ENCODE measurements at regions not wholly inside any gene's neighbourhood (a gene's known extent, or its start where the extent isn't known, plus 50 kb on each side); places are given as distances from the start of the nearest gene placed in this dataset.

DNA sequence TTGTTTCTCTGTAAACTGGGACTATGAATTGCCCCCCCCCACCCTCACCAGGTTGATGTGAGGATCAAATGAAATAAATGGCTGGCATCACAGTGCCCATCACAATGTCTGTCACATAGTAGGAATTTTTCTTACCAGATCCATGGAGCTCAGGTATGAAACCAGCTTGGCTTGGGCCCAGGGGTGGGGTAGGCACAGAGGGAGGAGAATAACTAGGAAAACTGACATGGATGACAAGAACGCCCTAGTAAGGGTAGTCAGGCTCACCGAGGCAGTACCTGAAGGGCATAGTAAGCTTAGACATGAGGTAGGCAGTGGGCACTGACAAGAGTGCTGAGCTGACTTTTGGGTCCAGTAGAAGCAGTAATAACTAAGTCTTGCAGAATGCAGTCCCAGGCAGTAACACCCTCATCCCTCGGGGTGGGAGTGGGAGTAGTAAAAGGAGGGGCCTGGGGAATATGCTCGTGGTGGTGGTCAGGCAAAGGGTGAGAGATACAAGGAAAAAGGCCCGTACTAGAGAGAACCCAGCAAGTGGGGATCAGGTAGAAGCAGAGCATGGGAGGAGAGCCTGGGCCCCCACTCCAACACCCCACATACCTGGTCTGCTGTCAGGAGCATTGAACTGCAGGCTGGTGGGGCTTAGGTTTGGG lies 155.9 kb upstream of the PJA1 start:
- DNase-seq: no peak
- no peak overlapping the region for H3K27ac ChIP-seq
- POLR2A ChIA-PET (ENCODE audit: unreplicated experiment): no interaction called here
- TF ChIP-seq EZH2 (IDR thresholded peaks at IDR 0.05; ENCODE audit: low read depth) (no peak), CTCF (conservative IDR thresholded peaks at IDR 0.05) (no peak)
- H3K9me3 ChIP-seq (ENCODE audit: insufficient read depth, low read depth): no peaks in the 10 kb centered on the region
- no peaks in the 10 kb centered on the region for H3K79me2 ChIP-seq (ENCODE audit: low read depth)
- no peak overlapping the region for H2AFZ ChIP-seq
- no peaks in the 10 kb centered on the region for H3F3A ChIP-seq (ENCODE audit: insufficient read depth, low read depth)
- intact Hi-C loops (cut with micrococcal nuclease; ENCODE audit: unreplicated experiment): no loop called here
- no peak overlapping the region for H3K4me3 ChIP-seq
- BruUV-seq (replicated peaks): no TSS peak
- no peaks in the 10 kb centered on the region for H3K4me1 ChIP-seq (replicated peaks; ENCODE audit: insufficient read depth)
- no peak overlapping the region for H3K4me2 ChIP-seq
- H3K9me2 ChIP-seq (ENCODE audit: insufficient read depth): no peaks in the 10 kb centered on the region
- CTCF ChIA-PET: no interaction called here
- no peaks in the 10 kb centered on the region for H3K27me3 ChIP-seq (ENCODE audit: insufficient read depth, low read depth)
- H4K20me1 ChIP-seq (ENCODE audit: insufficient read depth): no peaks in the 10 kb centered on the region
- H3K36me3 ChIP-seq (ENCODE audit: low read depth): no peaks in the 10 kb centered on the region

- H3K4me3 ChIP-seq: no peak overlapping the region
- no peak overlapping the region for H3K4me2 ChIP-seq
- no peak overlapping the region for H2AFZ ChIP-seq
- H3K36me3 ChIP-seq (ENCODE audit: low read depth): no peaks in the 10 kb centered on the region
- no peaks in the 10 kb centered on the region for H4K20me1 ChIP-seq (ENCODE audit: insufficient read depth)
- no peaks in the 10 kb centered on the region for H3K79me2 ChIP-seq (ENCODE audit: low read depth)
- no peaks in the 10 kb centered on the region for H3K9me3 ChIP-seq (ENCODE audit: insufficient read depth, low read depth)
- TF ChIP-seq EZH2 (IDR thresholded peaks at IDR 0.05; ENCODE audit: low read depth): no peak
- TF ChIP-seq CTCF (conservative IDR thresholded peaks at IDR 0.05): no peak
- no TSS peak for BruUV-seq (replicated peaks)
- no peaks in the 10 kb centered on the region for H3K4me1 ChIP-seq (replicated peaks; ENCODE audit: insufficient read depth)
- H3K27ac ChIP-seq: no peak overlapping the region
- POLR2A ChIA-PET (ENCODE audit: unreplicated experiment): no interaction called here
- H3F3A ChIP-seq (ENCODE audit: insufficient read depth, low read depth): no peaks in the 10 kb centered on the region
- intact Hi-C loops (cut with micrococcal nuclease; ENCODE audit: unreplicated experiment): no loop called here
- H3K9me2 ChIP-seq (ENCODE audit: insufficient read depth): no peaks in the 10 kb centered on the region
- H3K27me3 ChIP-seq (ENCODE audit: insufficient read depth, low read depth): no peaks in the 10 kb centered on the region
- CTCF ChIA-PET: no interaction called here
- no peak for DNase-seq
These were observed 154.9 kb upstream of the PJA1 start for GRCh38 chrX:69320116-69320515.

DNA sequence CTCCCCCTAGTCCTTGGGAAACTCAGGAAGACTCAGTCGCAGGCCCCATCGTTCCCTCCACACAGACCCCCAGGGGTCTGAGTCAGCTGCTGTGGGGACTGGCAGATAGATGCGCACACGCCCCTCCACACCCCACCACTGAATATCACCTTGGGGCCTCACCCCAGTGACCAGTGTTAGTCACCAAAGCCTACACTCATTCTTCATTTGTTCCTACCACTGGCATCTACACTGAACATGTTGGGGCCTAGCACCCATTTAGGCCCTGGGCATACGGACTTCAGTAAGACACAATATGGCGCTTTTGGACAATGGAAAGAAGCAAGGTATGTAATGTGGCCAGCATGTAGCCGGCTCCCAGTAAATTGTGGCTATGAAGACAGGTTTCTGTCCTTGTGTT lies 154.1 kb upstream of the PJA1 start:
- H2AFZ ChIP-seq: no peak overlapping the region
- no peaks in the 10 kb centered on the region for H3K27me3 ChIP-seq (ENCODE audit: insufficient read depth, low read depth)
- no peak overlapping the region for H3K4me3 ChIP-seq
- POLR2A ChIA-PET (ENCODE audit: unreplicated experiment): no interaction called here
- intact Hi-C loops (cut with micrococcal nuclease; ENCODE audit: unreplicated experiment): no loop called here
- DNase-seq: no peak
- no peaks in the 10 kb centered on the region for H3F3A ChIP-seq (ENCODE audit: insufficient read depth, low read depth)
- no peaks in the 10 kb centered on the region for H3K9me2 ChIP-seq (ENCODE audit: insufficient read depth)
- H3K36me3 ChIP-seq (ENCODE audit: low read depth): no peaks in the 10 kb centered on the region
- CTCF ChIA-PET: no interaction called here
- no peak overlapping the region for H3K27ac ChIP-seq
- H3K4me2 ChIP-seq: no peak overlapping the region
- no peaks in the 10 kb centered on the region for H3K9me3 ChIP-seq (ENCODE audit: insufficient read depth, low read depth)
- H3K79me2 ChIP-seq (ENCODE audit: low read depth): no peaks in the 10 kb centered on the region
- no peaks in the 10 kb centered on the region for H3K4me1 ChIP-seq (replicated peaks; ENCODE audit: insufficient read depth)
- no TSS peak for BruUV-seq (replicated peaks)
- TF ChIP-seq CTCF (conservative IDR thresholded peaks at IDR 0.05) (no peak), EZH2 (IDR thresholded peaks at IDR 0.05; ENCODE audit: low read depth) (no peak)
- no peaks in the 10 kb centered on the region for H4K20me1 ChIP-seq (ENCODE audit: insufficient read depth)

Measured in PC-9 (cell line).